ENCODE measurements at regions not wholly inside any gene's neighbourhood (a gene's known extent, or its start where the extent isn't known, plus 50 kb on each side); places are given as distances from the start of the nearest gene placed in this dataset.
A peak's percentile ranks its signal among the peaks of the same experiment; 100 is the strongest.
"Not testable (repeated sequence)": the region's sequence is repeated elsewhere in the genome, so short reads cannot be mapped to it uniquely, and the experiment has no call there.

- no peak for DNase-seq (ENCODE audit: insufficient read length, low spot score)
Observed at GRCh38 chr14:106291626-106292025, 765.2 kb downstream of the TMEM121 start.

GRCh38 chr14:106294324-106294723, 767.9 kb downstream of the TMEM121 start:
- DNase-seq (ENCODE audit: insufficient read length, low spot score) (no peak), FAIRE-seq (no peak)
- TF ChIP-seq POLR2A (IDR thresholded peaks at IDR 0.05; ENCODE audit: low read depth, low read length) = no peak

More at GRCh38 chr14:106291626-106292025, 765.2 kb downstream of the TMEM121 start:
- FAIRE-seq = no peak
- no peak for TF ChIP-seq POLR2A (IDR thresholded peaks at IDR 0.05; ENCODE audit: low read depth, low read length)

- not testable (repeated sequence) for DNase-seq (ENCODE audit: insufficient read length, low spot score); FAIRE-seq
Observed at GRCh38 chr14:106300951-106301510, 774.6 kb downstream of the TMEM121 start.

- not testable (repeated sequence) for DNase-seq (ENCODE audit: insufficient read length, low spot score); FAIRE-seq
Observed at GRCh38 chr14:106301609-106302008, 775.2 kb downstream of the TMEM121 start.

GRCh38 chr14:106302661-106303060, 776.3 kb downstream of the TMEM121 start:
- DNase-seq (ENCODE audit: insufficient read length, low spot score) = no peak
- no peak for FAIRE-seq
- no peak for TF ChIP-seq POLR2A (IDR thresholded peaks at IDR 0.05; ENCODE audit: low read depth, low read length)

- no peak for TF ChIP-seq POLR2A (IDR thresholded peaks at IDR 0.05; ENCODE audit: low read depth, low read length)
- DNase-seq (ENCODE audit: insufficient read length, low spot score) = no peak
- FAIRE-seq = no peak
Observed at GRCh38 chr14:106304271-106304670, 777.9 kb downstream of the TMEM121 start.

GRCh38 chr14:106308839-106309389, 782.5 kb downstream of the TMEM121 start:
- DNase-seq (ENCODE audit: insufficient read length, low spot score) = no peak
- no peak for FAIRE-seq
- no peak for TF ChIP-seq POLR2A (IDR thresholded peaks at IDR 0.05; ENCODE audit: low read depth, low read length)

GRCh38 chr14:106309423-106309822, 783.0 kb downstream of the TMEM121 start:
- FAIRE-seq = no peak
- no peak for DNase-seq (ENCODE audit: insufficient read length, low spot score)
- no peak for TF ChIP-seq POLR2A (IDR thresholded peaks at IDR 0.05; ENCODE audit: low read depth, low read length)

GRCh38 chr14:106315436-106315835, 789.1 kb downstream of the TMEM121 start:
- no peak for FAIRE-seq
- no peak for TF ChIP-seq POLR2A (IDR thresholded peaks at IDR 0.05; ENCODE audit: low read depth, low read length)
- no peak for DNase-seq (ENCODE audit: insufficient read length, low spot score)

GRCh38 chr14:106317593-106317992, 791.2 kb downstream of the TMEM121 start:
- DNase-seq (ENCODE audit: insufficient read length, low spot score) (no peak), FAIRE-seq (no peak)
- no peak for TF ChIP-seq POLR2A (IDR thresholded peaks at IDR 0.05; ENCODE audit: low read depth, low read length)

- TF ChIP-seq POLR2A (IDR thresholded peaks at IDR 0.05; ENCODE audit: low read depth, low read length) = no peak
- DNase-seq (ENCODE audit: insufficient read length, low spot score) = no peak
- FAIRE-seq = no peak
Observed at GRCh38 chr14:106318700-106319099, 792.3 kb downstream of the TMEM121 start.

- not testable (repeated sequence) for DNase-seq (ENCODE audit: insufficient read length, low spot score); FAIRE-seq
Observed at GRCh38 chr14:106323970-106324369, 797.6 kb downstream of the TMEM121 start.

- FAIRE-seq = no peak
- DNase-seq (ENCODE audit: insufficient read length, low spot score) = no peak
- no peak for TF ChIP-seq POLR2A (IDR thresholded peaks at IDR 0.05; ENCODE audit: low read depth, low read length)
Observed at GRCh38 chr14:106327234-106327633, 800.9 kb downstream of the TMEM121 start.

GRCh38 chr14:106327702-106328353, 801.4 kb downstream of the TMEM121 start:
- FAIRE-seq = peak; percentile 71

GRCh38 chr14:106329243-106329642, 802.9 kb downstream of the TMEM121 start:
- FAIRE-seq = not testable (repeated sequence)

More at GRCh38 chr14:106327702-106328353, 801.4 kb downstream of the TMEM121 start:
- not testable (repeated sequence) for DNase-seq (ENCODE audit: insufficient read length, low spot score)

GRCh38 chr14:106329987-106330774, 803.8 kb downstream of the TMEM121 start:
- FAIRE-seq; DNase-seq (ENCODE audit: insufficient read length, low spot score): not testable (repeated sequence)

More at GRCh38 chr14:106329243-106329642, 802.9 kb downstream of the TMEM121 start:
- DNase-seq (ENCODE audit: insufficient read length, low spot score) = not testable (repeated sequence)

GRCh38 chr14:106334428-106335109, 808.2 kb downstream of the TMEM121 start:
- not testable (repeated sequence) for DNase-seq (ENCODE audit: insufficient read length, low spot score); FAIRE-seq

GRCh38 chr14:106335110-106335429, 808.7 kb downstream of the TMEM121 start:
- FAIRE-seq = not testable (repeated sequence)

GRCh38 chr14:106338775-106339174, 812.4 kb downstream of the TMEM121 start:
- FAIRE-seq = not testable (repeated sequence)

More at GRCh38 chr14:106335110-106335429, 808.7 kb downstream of the TMEM121 start:
- DNase-seq (ENCODE audit: insufficient read length, low spot score) = not testable (repeated sequence)

More at GRCh38 chr14:106338775-106339174, 812.4 kb downstream of the TMEM121 start:
- not testable (repeated sequence) for DNase-seq (ENCODE audit: insufficient read length, low spot score)

Data from H54 (cell line).